Neural crest cell (in vitro differentiated cells): ENCODE measurements at regions not wholly inside any gene's neighbourhood (a gene's known extent, or its start where the extent isn't known, plus 50 kb on each side); places are given as distances from the start of the nearest gene placed in this dataset.

ENCODE experiments used
- DNase-seq: peaks from one replicate; pipeline ENCODE4 v3.0.0; 2021; ENCODE audit warnings: low read depth, mixed read lengths, low spot score
- H3K27ac Mint-ChIP-seq: one replicate; pipeline ENCODE4 v1.8.0; 2021; ENCODE audit warnings: mild to moderate bottlenecking, mixed read lengths; ENCODE audit not compliant: unreplicated experiment
- H3K27me3 Mint-ChIP-seq: 2 replicates; pipeline ENCODE4 v1.8.0; 2021; ENCODE audit warnings: low read depth, mild to moderate bottlenecking, mixed read lengths
- H3K36me3 Mint-ChIP-seq: 2 replicates; pipeline ENCODE4 v1.8.0; 2021; ENCODE audit warnings: low read depth, mild to moderate bottlenecking, mixed read lengths
- H3K4me1 Mint-ChIP-seq: 2 replicates; pipeline ENCODE4 v1.8.0; 2021; ENCODE audit warnings: mixed read lengths
- H3K4me3 Mint-ChIP-seq: one replicate; pipeline ENCODE4 v1.8.0; 2021; ENCODE audit warnings: mild to moderate bottlenecking, mixed read lengths
- H3K9me3 Mint-ChIP-seq: 2 replicates; pipeline ENCODE4 v1.8.0; 2021; ENCODE audit warnings: mixed read lengths
- TF ChIP-seq, protein P1 (sequence below): fragments of 200-600 bp; sonication (generic); conservative IDR thresholded peaks from 2 replicates; pipeline ENCODE4 v1.5.0; 2021; ENCODE audit warnings: antibody characterized with exemption, mild to moderate bottlenecking

- Mint-ChIP-seq H3K9me3 (no peaks in the 10 kb centered on the region), H3K27me3 (no peaks in the 10 kb centered on the region), H3K27ac (no peak overlapping the region), H3K36me3 (no peaks in the 10 kb centered on the region), H3K4me3 (no peak overlapping the region), H3K4me1 (peaks cover 12% of the 10 kb centered on the region)
- TF ChIP-seq, protein P1, sequence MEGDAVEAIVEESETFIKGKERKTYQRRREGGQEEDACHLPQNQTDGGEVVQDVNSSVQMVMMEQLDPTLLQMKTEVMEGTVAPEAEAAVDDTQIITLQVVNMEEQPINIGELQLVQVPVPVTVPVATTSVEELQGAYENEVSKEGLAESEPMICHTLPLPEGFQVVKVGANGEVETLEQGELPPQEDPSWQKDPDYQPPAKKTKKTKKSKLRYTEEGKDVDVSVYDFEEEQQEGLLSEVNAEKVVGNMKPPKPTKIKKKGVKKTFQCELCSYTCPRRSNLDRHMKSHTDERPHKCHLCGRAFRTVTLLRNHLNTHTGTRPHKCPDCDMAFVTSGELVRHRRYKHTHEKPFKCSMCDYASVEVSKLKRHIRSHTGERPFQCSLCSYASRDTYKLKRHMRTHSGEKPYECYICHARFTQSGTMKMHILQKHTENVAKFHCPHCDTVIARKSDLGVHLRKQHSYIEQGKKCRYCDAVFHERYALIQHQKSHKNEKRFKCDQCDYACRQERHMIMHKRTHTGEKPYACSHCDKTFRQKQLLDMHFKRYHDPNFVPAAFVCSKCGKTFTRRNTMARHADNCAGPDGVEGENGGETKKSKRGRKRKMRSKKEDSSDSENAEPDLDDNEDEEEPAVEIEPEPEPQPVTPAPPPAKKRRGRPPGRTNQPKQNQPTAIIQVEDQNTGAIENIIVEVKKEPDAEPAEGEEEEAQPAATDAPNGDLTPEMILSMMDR = no peak
- no peak for DNase-seq
Measured at GRCh38 chr13:82664183-82664582, 1218.1 kb downstream of the SLITRK1 start.

- Mint-ChIP-seq H3K27ac (no peak overlapping the region), H3K4me1 (peaks cover under 1% of the 10 kb centered on the region)
Measured at GRCh38 chr13:82661126-82661525, 1221.1 kb downstream of the SLITRK1 start.

DNA sequence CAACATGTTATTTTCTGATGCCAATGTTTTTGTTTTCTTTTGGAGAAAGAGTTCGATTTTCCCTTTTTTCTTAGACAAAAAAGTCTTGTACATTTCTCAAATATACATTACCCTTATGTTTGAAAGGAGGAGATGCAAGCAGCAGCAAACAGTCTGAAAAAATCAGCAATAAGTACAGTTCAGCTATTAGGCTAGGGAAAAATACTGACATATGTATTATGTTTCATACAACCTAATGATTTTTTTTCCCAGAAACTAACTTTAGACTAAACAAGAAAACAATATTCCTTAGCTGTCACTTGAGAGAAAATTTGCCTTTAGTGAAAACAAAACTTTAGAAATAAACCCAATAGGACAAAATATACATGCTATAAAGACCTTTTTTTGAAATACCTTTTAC is 1223.5 kb downstream of the SLITRK1 start:
- no peak for DNase-seq
- Mint-ChIP-seq H3K36me3 (no peaks in the 10 kb centered on the region), H3K4me1 (no peaks in the 10 kb centered on the region), H3K27ac (no peak overlapping the region), H3K9me3 (no peaks in the 10 kb centered on the region), H3K4me3 (no peak overlapping the region), H3K27me3 (no peaks in the 10 kb centered on the region)
- TF ChIP-seq, protein P1 = no peak

More at GRCh38 chr13:82661126-82661525, 1221.1 kb downstream of the SLITRK1 start:
- Mint-ChIP-seq H3K36me3 (no peaks in the 10 kb centered on the region), H3K4me3 (no peak overlapping the region), H3K9me3 (no peaks in the 10 kb centered on the region), H3K27me3 (no peaks in the 10 kb centered on the region)
- no peak for DNase-seq
- TF ChIP-seq, protein P1 = no peak

DNA sequence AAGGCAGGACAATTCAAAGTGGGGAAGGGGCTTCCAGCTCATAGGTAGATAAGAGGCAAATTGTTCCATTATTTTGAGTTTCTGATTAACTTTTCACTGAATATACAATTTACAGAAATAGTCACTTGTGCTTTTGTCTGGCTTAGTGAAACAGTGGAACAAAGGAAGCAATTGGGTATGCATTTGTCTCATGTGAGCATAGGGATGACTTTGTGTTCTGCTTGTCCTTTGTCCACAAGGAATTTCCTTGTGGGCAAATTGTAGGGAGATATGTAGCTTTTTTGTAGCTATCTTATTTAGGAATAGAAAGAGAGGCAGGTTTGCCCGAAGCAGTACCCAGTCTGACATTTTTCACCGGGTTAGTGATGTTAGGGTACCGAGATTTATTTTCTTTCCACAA is 1224.8 kb downstream of the SLITRK1 start:
- no peaks in the 10 kb centered on the region for H3K27me3 Mint-ChIP-seq
- H3K36me3 Mint-ChIP-seq = no peaks in the 10 kb centered on the region
- no peaks in the 10 kb centered on the region for H3K4me1 Mint-ChIP-seq
- DNase-seq = no peak
- TF ChIP-seq, protein P1 = no peak
- no peak overlapping the region for H3K27ac Mint-ChIP-seq
- no peaks in the 10 kb centered on the region for H3K9me3 Mint-ChIP-seq
- no peak overlapping the region for H3K4me3 Mint-ChIP-seq

DNA sequence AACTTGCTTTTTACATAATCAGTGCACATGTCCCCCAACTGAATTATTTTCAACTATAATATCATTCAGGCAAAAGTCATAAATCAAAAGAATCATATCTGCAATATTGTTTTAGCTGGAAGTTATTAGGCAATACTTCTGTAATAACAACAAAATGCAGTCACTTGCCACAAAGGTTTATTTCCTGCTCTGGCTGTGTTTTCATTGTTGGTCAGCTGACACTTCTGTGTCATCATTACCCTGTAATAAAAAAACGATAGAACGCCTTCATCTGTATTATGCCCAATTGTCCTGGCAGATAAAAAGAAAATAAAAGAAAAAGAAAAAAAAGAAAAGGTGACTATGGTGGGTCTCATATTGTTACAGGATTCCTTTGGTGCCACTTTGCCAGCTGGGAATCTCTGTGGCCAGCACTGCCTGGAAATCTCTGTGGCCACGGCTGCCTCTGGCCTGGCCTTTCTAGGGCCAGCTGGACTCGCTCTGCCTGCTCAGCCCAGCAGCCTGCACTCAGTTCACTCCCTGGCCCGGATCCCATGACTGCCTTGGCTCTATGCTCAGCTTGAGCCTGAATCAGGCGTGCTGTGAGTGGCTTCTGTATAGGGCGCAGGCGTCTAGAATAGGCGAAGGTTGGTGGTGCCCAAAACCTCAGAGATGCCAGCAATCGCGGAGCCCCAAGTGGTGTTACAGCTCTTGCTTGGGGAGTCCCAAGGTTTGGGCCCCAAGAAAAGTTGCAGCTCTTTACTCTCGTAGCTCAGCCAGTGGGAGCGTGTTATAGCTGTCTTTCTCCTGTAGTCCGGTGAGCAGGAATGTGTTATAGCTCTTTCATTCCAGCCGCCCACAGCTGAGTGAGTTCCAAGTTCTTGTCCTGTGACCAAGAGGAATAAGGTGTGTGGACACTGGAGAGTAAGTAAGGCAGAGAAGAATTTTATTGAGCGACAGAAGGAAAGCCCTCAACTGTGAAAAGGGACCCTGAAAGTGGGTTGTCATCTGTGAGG is 1227.1 kb downstream of the SLITRK1 start:
- no peaks in the 10 kb centered on the region for H3K27me3 Mint-ChIP-seq
- no peak overlapping the region for H3K27ac Mint-ChIP-seq
- no peaks in the 10 kb centered on the region for H3K36me3 Mint-ChIP-seq
- H3K4me1 Mint-ChIP-seq = no peaks in the 10 kb centered on the region
- no peak overlapping the region for H3K4me3 Mint-ChIP-seq
- no peak for DNase-seq
- TF ChIP-seq, protein P1 = no peak
- H3K9me3 Mint-ChIP-seq = no peaks in the 10 kb centered on the region
